ENCODE measurements at regions not wholly inside any gene's neighbourhood (a gene's known extent, or its start where the extent isn't known, plus 50 kb on each side); places are given as distances from the start of the nearest gene placed in this dataset.
A peak's percentile ranks its signal among the peaks of the same experiment; 100 is the strongest.

GRCh38 chr13:86848716-86849115 is 822.5 kb upstream of the SLITRK5 start:
- intact Hi-C loops (cut with DNase I), result no loop called here

GRCh38 chr13:86856991-86857390 is 814.2 kb upstream of the SLITRK5 start:
- H3K36me3 ChIP-seq, result no peaks in the 10 kb centered on the region
- intact Hi-C loops (cut with DNase I), result no loop called here
- H3K9me3 ChIP-seq, result no peaks in the 10 kb centered on the region
- no peak for DNase-seq
- H3K4me3 ChIP-seq, result no peak overlapping the region
- no peaks in the 10 kb centered on the region for H3K4me1 ChIP-seq
- no peak overlapping the region for H3K9ac ChIP-seq (ENCODE audit: low read depth in 2 of 2, low read length in 2 of 2)
- no peak for TF ChIP-seq CTCF (IDR thresholded peaks at IDR 0.05)
- no peaks in the 10 kb centered on the region for H3K27me3 ChIP-seq
- H3K27ac ChIP-seq, result no peak overlapping the region

More at GRCh38 chr13:86848716-86849115, 822.5 kb upstream of the SLITRK5 start:
- no peaks in the 10 kb centered on the region for H3K36me3 ChIP-seq
- no peaks in the 10 kb centered on the region for H3K9me3 ChIP-seq
- TF ChIP-seq CTCF (IDR thresholded peaks at IDR 0.05), result no peak
- H3K4me1 ChIP-seq, result no peaks in the 10 kb centered on the region
- H3K4me3 ChIP-seq, result no peak overlapping the region
- H3K27ac ChIP-seq, result no peak overlapping the region
- no peak for DNase-seq
- no peak overlapping the region for H3K9ac ChIP-seq (ENCODE audit: low read depth in 2 of 2, low read length in 2 of 2)
- no peaks in the 10 kb centered on the region for H3K27me3 ChIP-seq

GRCh38 chr13:86858216-86858615 is 813.0 kb upstream of the SLITRK5 start:
- H3K27me3 ChIP-seq, result no peaks in the 10 kb centered on the region
- no peaks in the 10 kb centered on the region for H3K4me1 ChIP-seq
- H3K9ac ChIP-seq (ENCODE audit: low read depth in 2 of 2, low read length in 2 of 2), result no peak overlapping the region
- H3K9me3 ChIP-seq, result no peaks in the 10 kb centered on the region
- H3K4me3 ChIP-seq, result no peak overlapping the region
- no peak overlapping the region for H3K27ac ChIP-seq
- DNase-seq, result no peak
- H3K36me3 ChIP-seq, result no peaks in the 10 kb centered on the region
- intact Hi-C loops (cut with DNase I), result no loop called here
- TF ChIP-seq CTCF (IDR thresholded peaks at IDR 0.05), result no peak

- no peak overlapping the region for H3K9ac ChIP-seq (ENCODE audit: low read depth in 2 of 2, low read length in 2 of 2)
- no peak overlapping the region for H3K4me3 ChIP-seq
- DNase-seq, result no peak
- no peak for TF ChIP-seq CTCF (IDR thresholded peaks at IDR 0.05)
- no peaks in the 10 kb centered on the region for H3K9me3 ChIP-seq
- H3K27me3 ChIP-seq, result no peaks in the 10 kb centered on the region
- intact Hi-C loops (cut with DNase I), result no loop called here
- H3K36me3 ChIP-seq, result no peaks in the 10 kb centered on the region
- H3K4me1 ChIP-seq, result no peaks in the 10 kb centered on the region
- no peak overlapping the region for H3K27ac ChIP-seq
These were observed 809.0 kb upstream of the SLITRK5 start for GRCh38 chr13:86862137-86862536.

GRCh38 chr13:86864376-86864775 is 806.8 kb upstream of the SLITRK5 start:
- no peak for DNase-seq
- Histone ChIP-seq H3K4me1 (no peaks in the 10 kb centered on the region), H3K27ac (no peak overlapping the region), H3K9me3 (no peaks in the 10 kb centered on the region), H3K36me3 (no peaks in the 10 kb centered on the region), H3K4me3 (no peak overlapping the region), H3K9ac (ENCODE audit: low read depth in 2 of 2, low read length in 2 of 2) (no peak overlapping the region), H3K27me3 (no peaks in the 10 kb centered on the region)
- TF ChIP-seq CTCF (IDR thresholded peaks at IDR 0.05), result no peak
- intact Hi-C loops (cut with DNase I), result no loop called here

- Histone ChIP-seq H3K4me1 (no peaks in the 10 kb centered on the region), H3K9ac (ENCODE audit: low read depth in 2 of 2, low read length in 2 of 2) (no peak overlapping the region), H3K27ac (no peak overlapping the region), H3K27me3 (no peaks in the 10 kb centered on the region), H3K4me3 (no peak overlapping the region), H3K36me3 (no peaks in the 10 kb centered on the region), H3K9me3 (no peaks in the 10 kb centered on the region)
- TF ChIP-seq CTCF (IDR thresholded peaks at IDR 0.05), result peak; percentile 48
- intact Hi-C loops (cut with DNase I), result loop anchor here (5.0 kb wide), 1 partner anchor 407 kb away; no protein-coding TSS in a partner anchor
- no peak for DNase-seq
These were observed 800.7 kb upstream of the SLITRK5 start for GRCh38 chr13:86870444-86870843.

Data from colonic mucosa (tissue), 4 donors.